NCI-H2227 treated with DMSO at 0.1 percent for 48 hours (cell line): ENCODE measurements at regions not wholly inside any gene's neighbourhood (a gene's known extent, or its start where the extent isn't known, plus 50 kb on each side); places are given as distances from the start of the nearest gene placed in this dataset.

Experiments
- DNase-seq: peaks from one replicate; lab custom pipeline; 2025; lab: John Stamatoyannopoulos, UW

- no peak for DNase-seq
Observed at GRCh38 chr5:145708169-145708568, 127.0 kb downstream of the PRELID2 start.

GRCh38 chr5:145704724-145705123, 130.4 kb downstream of the PRELID2 start:
- DNase-seq: no peak

DNA sequence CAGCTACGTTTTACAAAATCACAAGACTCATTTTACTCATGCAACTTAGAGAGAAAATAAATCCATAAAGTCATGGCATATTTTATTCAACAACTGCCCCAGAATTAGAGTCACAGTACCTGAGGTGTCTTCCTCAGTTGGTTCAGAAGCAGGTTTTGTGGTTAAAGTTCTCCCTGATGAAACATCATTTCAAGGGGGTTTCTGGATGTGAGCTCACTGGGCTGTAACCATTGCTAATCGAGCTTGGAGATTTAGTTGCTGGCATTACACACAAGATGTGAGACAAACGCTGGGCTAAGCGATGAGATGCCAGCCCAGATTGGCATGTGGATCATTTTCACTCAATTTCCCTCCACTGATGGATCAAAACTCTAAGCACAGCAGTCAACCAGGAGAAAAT, 131.3 kb downstream of the PRELID2 start:
- no peak for DNase-seq

DNA sequence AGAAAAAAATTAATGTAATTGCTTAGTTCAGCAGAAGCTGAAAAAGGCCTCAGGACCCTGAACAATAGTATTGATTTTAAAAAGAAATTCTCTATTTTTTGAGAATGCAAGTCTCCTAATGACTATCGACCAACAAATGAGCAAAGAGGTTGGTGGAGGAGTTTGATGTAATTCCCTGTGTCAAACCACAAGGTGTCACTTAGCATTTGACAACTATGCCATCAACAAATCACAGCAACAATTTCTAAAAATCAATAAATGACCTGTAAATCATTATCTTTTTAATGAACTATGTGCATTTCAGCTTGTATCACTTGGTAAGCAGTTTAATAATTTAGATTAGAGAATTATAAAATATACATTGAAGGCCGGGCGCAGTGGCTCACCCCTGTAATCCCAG, 133.7 kb downstream of the PRELID2 start:
- no peak for DNase-seq

DNA sequence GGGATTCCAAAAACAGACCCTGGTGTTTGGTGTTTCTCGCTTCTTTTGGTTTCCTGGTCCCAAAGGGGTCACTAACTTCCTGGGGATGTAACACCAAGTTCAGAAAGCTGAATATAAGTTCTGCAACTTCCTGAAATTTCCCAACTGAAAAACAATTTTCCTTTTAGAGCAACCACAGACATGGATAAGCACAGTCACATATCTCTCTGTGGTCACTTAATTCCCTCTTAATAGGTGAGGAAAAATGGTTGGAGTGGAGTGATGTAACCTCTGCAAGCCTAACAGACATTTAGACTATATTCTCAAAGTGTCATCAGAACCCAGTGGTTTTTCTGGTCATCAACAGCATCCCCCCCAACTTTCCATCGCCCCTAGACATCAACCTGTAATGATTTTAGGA, 135.3 kb downstream of the PRELID2 start:
- DNase-seq: no peak

DNA sequence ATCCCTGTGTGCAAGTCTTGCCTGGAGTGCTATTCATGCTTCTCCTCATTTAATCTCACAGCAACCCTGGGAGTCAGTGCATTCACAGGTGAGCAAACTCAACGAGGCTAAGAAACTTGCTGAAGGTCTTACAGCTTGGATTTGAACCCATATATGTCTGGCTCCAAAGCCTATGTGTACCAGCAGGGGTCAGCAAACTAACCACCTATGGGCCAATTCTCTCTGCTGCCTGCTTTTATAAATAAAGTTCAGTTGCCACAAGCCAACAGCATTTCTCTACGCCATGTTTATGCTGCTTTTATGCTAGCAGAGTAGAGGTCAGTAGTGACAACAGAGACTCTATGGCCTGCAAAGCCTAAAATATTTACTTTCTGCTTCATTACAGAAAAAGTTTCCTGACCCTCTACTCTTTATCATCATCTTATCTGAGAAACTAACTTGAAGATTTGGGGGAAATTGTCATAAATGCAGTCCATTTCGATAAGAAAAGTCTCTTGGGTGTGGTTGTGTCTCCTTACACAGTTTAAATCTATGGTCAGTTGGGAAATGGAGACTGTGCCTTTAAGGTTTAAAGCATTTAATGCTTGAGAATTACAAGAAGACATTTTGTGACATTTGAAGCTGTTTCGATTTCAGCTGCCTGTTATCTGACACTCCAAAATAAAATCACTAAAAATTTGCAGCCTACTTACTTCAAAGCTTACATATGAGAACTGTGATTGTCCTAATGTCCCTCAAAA, 137.7 kb downstream of the PRELID2 start:
- DNase-seq: no peak

DNA sequence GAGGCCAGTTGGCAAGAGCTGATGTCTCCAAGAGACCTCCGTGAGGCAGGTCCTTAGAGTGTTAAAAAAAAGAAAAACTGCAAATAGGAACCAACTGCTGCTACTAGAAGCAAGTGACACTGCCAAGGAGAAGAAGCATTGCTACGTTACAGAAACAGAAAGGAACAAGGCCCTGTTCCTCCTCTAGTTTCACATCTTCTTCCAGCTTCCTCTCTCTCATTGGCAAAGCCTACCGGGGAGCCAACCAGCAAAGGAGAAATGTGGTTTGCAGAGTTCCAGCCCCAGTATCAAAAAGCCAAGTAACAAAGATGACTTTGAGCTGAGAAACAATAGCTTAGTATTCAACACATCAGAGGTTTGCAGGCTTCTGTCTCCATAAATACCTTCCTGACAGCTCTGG, 145.9 kb downstream of the PRELID2 start:
- DNase-seq: no peak

DNA sequence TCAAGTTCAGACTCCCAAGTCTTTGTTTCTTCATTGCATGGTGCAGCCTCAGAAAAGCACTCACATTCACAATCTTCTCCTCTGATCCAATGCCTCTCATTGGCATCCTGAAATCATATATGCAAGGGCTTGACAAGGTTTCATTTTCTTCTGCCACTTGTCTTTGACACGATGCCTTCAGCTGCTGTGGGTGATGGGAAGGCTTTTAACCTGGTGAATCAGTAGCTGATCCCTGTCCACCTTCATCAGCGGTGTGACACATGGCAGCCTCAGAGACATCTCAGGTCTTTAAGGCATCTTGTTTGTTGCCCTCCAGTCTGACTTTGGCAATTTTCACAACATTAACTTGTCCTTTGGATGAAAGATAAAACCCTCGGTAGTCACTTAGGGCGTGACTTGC, 147.2 kb downstream of the PRELID2 start:
- no peak for DNase-seq

- no peak for DNase-seq
Observed at GRCh38 chr5:145685417-145685816, 149.7 kb downstream of the PRELID2 start.

GRCh38 chr5:145683431-145683830, 151.7 kb downstream of the PRELID2 start:
- DNase-seq: no peak

DNA sequence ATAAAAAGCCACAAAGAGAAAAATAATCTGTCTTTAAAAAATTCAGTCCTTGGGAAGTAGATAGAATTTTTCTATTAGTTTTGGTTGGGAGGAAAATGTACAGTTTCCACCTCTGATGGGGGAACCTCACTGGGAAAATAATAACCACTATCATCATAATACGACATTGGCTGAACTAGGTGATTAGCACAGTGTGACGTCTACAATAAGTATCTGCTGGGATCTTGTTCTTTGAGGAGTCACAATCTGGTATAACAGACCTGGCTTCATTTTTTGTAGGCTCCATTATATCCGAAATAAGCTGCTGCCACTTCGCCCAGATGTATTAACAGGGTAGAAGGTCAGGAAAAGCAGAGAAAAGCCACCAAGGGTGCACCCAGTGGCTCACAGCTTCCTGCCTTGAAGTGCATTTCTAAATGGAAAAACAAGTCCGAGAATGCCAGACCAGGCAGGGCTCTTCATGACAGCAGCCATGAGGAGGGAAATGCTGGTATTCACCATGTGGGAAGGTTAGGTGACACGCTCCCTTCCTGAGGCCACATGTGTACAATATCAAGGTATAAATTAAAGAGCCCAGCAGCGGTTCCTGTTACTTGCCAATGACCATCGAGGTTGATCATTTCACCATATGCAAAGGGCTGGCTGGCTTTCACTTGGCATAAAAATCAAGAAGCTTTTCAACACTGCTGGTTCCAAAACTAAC, 152.8 kb downstream of the PRELID2 start:
- peak; percentile 66 for DNase-seq

DNA sequence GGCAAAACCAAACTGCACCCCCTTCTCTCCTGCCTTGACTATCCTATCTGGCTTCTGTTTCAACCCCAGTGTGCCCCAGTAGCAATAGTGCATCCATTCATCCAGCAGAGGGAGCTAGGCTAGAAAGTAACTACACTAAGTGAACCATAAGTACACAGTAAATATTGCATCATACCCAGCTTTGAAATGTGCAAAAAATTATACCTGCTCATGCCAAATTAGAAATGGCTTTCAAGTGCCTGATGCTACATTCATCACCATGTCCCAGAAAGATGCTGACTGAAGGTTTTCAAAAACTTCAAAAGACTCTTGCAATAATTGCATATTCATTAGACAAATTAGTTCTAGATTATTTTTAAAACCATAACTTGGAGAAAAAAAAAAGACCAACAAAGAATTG, 153.5 kb downstream of the PRELID2 start:
- peak; percentile 34 for DNase-seq

GRCh38 chr5:145681216-145681615, 153.9 kb downstream of the PRELID2 start:
- no peak for DNase-seq

DNA sequence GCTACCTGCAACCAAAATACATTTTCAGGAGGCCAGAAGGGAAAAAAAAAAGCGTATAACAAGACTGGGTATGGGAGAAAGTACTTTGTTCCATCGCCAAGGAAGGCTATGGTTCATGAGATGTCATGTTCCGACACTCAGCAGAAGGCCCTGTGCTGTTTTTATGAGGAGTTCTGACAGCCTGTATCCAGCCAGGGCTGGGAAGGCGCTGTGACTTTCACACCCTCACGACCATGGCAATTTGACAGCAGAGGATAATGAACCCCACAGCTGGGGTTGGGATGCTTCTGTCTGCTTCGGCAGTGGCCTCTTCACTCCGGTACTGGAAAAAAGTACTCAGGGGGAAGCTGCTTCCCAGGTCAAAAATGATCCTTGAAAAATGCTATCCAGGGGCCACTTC, 154.4 kb downstream of the PRELID2 start:
- DNase-seq: no peak

DNA sequence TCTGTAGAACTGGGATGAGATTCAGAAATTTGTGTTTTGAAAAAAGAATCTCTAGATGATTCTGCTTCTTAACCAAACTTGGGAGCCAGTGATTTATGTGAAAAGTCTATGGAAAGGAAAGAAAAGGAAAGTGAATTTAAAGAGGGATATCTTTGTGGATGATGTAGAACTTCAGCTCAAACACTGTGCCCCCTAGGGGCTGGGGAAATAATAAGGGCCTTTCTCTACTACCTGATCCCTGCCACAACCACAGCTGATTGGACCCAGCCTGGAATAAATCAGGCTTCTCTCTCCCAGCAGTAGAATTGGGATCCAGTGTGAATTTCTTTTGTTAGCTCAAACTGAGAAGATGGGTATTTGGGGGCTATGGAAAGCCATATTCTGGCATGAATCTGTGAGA, 155.0 kb downstream of the PRELID2 start:
- no peak for DNase-seq

- DNase-seq: no peak
Observed at GRCh38 chr5:145678255-145678654, 156.9 kb downstream of the PRELID2 start.

DNA sequence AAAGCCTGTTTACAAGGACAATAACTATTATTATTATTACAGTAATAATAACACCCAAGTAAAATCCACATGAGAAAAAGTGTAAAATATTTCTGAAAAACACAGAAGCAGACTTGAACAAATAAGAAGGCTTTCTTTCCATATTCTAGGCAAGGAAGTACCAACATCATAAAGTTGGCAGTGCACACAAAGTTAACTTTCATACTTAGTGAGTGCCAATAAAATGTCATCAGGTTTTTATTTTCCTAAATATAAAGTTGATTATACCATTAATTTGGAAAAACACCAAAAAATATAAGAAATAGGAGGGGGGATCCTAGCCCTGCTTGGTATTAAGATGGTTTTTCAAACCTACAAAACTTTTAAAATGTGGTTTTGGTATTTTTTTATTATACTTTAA, 161.4 kb downstream of the PRELID2 start:
- DNase-seq: no peak

- no peak for DNase-seq
Observed at GRCh38 chr5:145668714-145669113, 166.4 kb downstream of the PRELID2 start.

- no peak for DNase-seq
Observed at GRCh38 chr5:145667742-145668141, 167.4 kb downstream of the PRELID2 start.

DNA sequence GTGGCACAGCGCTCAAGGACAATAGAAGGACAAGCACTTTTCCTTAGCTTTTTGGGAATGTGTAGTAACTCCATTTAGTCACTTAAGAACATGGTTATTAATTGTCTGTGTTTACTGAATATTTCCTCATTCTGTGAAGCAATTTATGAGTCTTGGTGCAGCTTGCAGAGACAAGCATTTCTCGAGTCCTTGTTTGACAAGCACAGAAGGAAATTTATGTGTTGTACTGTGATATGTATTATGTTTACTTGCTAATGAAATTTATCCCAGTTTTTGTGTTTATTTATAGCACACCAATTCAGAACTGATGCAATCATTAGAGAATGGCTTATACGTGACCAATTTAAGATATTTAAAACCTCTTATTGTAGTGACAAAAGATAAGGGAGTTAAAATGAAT, 168.6 kb downstream of the PRELID2 start:
- DNase-seq: no peak

GRCh38 chr5:145661737-145662485, 173.2 kb downstream of the PRELID2 start:
- DNase-seq: no peak

DNA sequence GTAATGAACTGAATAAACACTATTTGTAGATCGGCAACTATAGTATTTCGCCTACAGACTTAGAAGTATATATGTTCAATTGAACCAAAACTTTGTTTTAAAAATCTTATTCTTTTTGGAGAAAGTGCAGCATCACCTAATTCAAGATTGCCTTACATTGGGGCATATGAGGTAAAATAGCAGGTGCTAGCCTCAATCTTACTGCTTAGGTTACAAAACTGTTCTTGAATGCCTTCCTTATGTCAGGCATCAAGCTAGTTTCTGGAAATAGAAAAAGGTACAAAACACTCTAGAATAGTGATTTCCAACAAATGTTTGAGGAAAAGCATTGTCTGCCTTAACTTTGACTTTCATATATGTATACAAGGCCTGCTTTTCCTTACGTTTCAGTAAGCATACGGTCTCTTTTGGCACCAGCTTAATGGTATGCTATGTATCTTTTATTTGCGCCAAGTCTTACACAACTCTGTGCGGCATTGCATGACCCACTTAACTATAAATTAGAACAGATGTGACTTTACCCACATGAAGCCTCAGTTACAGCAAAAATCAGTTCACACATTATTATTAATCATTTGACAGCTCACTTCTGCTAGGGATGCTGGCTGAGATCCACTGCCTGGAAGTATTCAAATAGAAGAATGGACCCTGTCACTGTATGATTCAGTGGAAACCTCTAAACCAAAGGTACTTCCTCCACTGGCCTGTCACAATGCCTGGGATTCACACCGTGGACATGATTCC, 174.1 kb downstream of the PRELID2 start:
- DNase-seq: no peak
